ENCODE measurements at regions not wholly inside any gene's neighbourhood (a gene's known extent, or its start where the extent isn't known, plus 50 kb on each side); places are given as distances from the start of the nearest gene placed in this dataset.

DNA sequence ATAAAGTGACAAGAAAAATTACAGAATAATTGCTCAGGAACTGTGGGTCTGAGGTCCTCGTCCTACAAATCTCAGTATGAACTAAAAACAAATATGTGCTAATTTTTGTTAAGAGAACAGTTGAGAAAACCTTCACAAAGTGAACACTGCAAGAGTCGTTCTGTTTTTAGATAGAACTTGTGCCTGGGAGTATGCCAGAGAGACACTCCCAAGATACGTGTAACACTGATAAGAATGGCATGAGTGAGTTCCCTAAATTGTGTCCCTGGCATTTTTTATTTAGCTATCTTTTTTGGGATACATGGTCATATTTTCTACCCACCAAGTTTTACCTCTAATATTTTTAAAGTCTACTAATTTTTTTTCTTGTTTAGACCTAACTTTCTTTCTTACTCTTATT is 860.0 kb upstream of the NR2F2 start:
- TF ChIP-seq, protein P1, sequence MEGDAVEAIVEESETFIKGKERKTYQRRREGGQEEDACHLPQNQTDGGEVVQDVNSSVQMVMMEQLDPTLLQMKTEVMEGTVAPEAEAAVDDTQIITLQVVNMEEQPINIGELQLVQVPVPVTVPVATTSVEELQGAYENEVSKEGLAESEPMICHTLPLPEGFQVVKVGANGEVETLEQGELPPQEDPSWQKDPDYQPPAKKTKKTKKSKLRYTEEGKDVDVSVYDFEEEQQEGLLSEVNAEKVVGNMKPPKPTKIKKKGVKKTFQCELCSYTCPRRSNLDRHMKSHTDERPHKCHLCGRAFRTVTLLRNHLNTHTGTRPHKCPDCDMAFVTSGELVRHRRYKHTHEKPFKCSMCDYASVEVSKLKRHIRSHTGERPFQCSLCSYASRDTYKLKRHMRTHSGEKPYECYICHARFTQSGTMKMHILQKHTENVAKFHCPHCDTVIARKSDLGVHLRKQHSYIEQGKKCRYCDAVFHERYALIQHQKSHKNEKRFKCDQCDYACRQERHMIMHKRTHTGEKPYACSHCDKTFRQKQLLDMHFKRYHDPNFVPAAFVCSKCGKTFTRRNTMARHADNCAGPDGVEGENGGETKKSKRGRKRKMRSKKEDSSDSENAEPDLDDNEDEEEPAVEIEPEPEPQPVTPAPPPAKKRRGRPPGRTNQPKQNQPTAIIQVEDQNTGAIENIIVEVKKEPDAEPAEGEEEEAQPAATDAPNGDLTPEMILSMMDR (IDR thresholded peaks at IDR 0.05; ENCODE audit: low read depth, low read length): no peak
- no peak for TF ChIP-seq EZH2phosphoT487 (IDR thresholded peaks at IDR 0.05; ENCODE audit: low read depth)
- Histone ChIP-seq H3K36me3 (replicated peaks; ENCODE audit: low read depth, low read length) (no peaks in the 10 kb centered on the region), H3K9ac (ENCODE audit: low read length) (no peak overlapping the region), H3K27ac (ENCODE audit: low read length) (no peak overlapping the region), H4K20me1 (ENCODE audit: insufficient read depth, low read length) (no peaks in the 10 kb centered on the region), H2AFZ (ENCODE audit: low read depth, low read length) (no peak overlapping the region), H3K79me2 (ENCODE audit: low read length) (no peaks in the 10 kb centered on the region), H3K4me3 (ENCODE audit: low read length) (no peak overlapping the region), H3K4me1 (ENCODE audit: low read length) (no peaks in the 10 kb centered on the region), H3K9me3 (ENCODE audit: insufficient read depth, low read length) (no peaks in the 10 kb centered on the region), H3K27me3 (ENCODE audit: low read depth, low read length) (no peaks in the 10 kb centered on the region), H3K4me2 (ENCODE audit: low read length) (no peak overlapping the region)

DNA sequence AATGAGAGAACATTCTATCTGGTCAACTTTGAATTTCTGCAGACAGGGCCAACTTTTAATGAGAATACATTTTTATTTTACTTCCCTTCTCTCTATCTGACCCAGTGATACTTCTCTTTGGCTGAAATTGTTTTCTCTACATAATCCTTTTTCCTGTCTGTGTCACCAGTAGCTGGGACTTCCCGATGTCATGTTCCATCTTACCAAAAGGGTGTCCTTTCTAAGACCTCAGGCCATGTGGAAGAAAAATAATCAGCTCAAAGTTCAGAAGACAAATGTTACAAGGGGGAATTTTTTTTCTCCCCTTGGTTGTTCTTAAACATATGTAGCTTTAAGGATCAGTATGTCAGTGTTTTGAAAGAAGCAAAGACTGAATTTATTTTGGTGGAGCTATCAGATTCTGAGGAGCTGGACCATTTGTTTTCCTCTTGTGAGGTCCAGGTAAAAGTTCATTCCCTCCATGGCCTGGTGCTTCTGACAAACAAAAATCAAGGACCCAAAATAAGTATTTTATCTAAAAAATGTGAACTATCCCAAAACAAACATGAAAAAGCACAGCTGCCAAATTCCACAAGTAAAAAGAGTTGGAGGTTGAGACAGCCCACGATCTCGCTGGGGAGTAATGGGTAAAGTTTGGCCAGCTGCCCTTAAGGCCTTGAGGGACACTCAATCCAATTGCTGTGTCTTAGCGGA is 859.4 kb upstream of the NR2F2 start:
- no peaks in the 10 kb centered on the region for H3K9me3 ChIP-seq (ENCODE audit: insufficient read depth, low read length)
- TF ChIP-seq EZH2phosphoT487 (IDR thresholded peaks at IDR 0.05; ENCODE audit: low read depth): no peak
- TF ChIP-seq, protein P1 (IDR thresholded peaks at IDR 0.05; ENCODE audit: low read depth, low read length): no peak
- no peak overlapping the region for H3K4me3 ChIP-seq (ENCODE audit: low read length)
- no peaks in the 10 kb centered on the region for H4K20me1 ChIP-seq (ENCODE audit: insufficient read depth, low read length)
- no peaks in the 10 kb centered on the region for H3K79me2 ChIP-seq (ENCODE audit: low read length)
- H3K4me2 ChIP-seq (ENCODE audit: low read length): no peak overlapping the region
- no peak overlapping the region for H2AFZ ChIP-seq (ENCODE audit: low read depth, low read length)
- no peak overlapping the region for H3K9ac ChIP-seq (ENCODE audit: low read length)
- H3K27ac ChIP-seq (ENCODE audit: low read length): no peak overlapping the region
- H3K27me3 ChIP-seq (ENCODE audit: low read depth, low read length): no peaks in the 10 kb centered on the region
- no peaks in the 10 kb centered on the region for H3K36me3 ChIP-seq (replicated peaks; ENCODE audit: low read depth, low read length)
- H3K4me1 ChIP-seq (ENCODE audit: low read length): no peaks in the 10 kb centered on the region

DNA sequence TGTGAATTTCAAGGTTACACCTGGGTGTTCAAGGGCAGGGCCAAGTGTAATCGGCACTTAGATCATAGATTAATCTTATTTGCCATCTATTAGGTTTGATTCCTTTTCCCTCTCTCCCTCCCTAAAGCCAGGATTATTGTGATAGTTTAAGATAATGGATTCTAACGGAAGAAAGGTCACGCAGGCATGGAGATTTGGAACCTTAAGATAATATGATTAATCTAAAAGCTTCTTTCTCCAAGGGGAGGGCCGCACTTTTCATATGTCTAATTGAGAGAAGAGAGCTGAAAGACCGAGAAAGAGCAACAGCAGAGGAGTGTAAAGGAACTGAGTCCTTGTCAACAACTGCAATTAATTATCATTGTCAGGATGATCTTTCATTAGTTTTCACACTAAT is 858.8 kb upstream of the NR2F2 start:
- TF ChIP-seq, protein P1 (IDR thresholded peaks at IDR 0.05; ENCODE audit: low read depth, low read length): no peak
- no peak for TF ChIP-seq EZH2phosphoT487 (IDR thresholded peaks at IDR 0.05; ENCODE audit: low read depth)
- no peaks in the 10 kb centered on the region for H3K79me2 ChIP-seq (ENCODE audit: low read length)
- H4K20me1 ChIP-seq (ENCODE audit: insufficient read depth, low read length): no peaks in the 10 kb centered on the region
- no peaks in the 10 kb centered on the region for H3K27me3 ChIP-seq (ENCODE audit: low read depth, low read length)
- no peaks in the 10 kb centered on the region for H3K4me1 ChIP-seq (ENCODE audit: low read length)
- H3K4me3 ChIP-seq (ENCODE audit: low read length): no peak overlapping the region
- H3K9me3 ChIP-seq (ENCODE audit: insufficient read depth, low read length): no peaks in the 10 kb centered on the region
- no peaks in the 10 kb centered on the region for H3K36me3 ChIP-seq (replicated peaks; ENCODE audit: low read depth, low read length)
- no peak overlapping the region for H3K4me2 ChIP-seq (ENCODE audit: low read length)
- no peak overlapping the region for H3K27ac ChIP-seq (ENCODE audit: low read length)
- no peak overlapping the region for H3K9ac ChIP-seq (ENCODE audit: low read length)
- no peak overlapping the region for H2AFZ ChIP-seq (ENCODE audit: low read depth, low read length)

DNA sequence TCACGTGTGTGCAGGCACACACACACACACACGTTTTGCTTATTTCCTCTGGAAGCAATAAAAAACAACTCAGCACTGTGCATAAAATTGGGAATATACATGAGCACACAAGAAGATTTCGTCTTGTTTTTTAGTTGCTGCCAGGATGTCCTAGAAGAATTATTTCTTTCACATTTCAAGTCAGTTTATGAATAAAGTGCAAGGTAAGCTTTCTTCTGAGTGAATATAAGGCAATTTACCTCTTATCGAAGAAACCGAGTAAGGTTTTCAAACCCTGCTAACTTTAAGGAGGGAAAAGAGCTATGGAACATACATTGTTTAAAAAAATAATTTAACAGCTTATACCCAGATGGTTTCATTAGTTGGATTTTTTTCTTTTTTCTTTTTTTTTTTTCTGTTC is 855.4 kb upstream of the NR2F2 start:
- no peaks in the 10 kb centered on the region for H4K20me1 ChIP-seq (ENCODE audit: insufficient read depth, low read length)
- no peaks in the 10 kb centered on the region for H3K36me3 ChIP-seq (replicated peaks; ENCODE audit: low read depth, low read length)
- H3K79me2 ChIP-seq (ENCODE audit: low read length): no peaks in the 10 kb centered on the region
- H3K27me3 ChIP-seq (ENCODE audit: low read depth, low read length): no peaks in the 10 kb centered on the region
- no peak overlapping the region for H3K27ac ChIP-seq (ENCODE audit: low read length)
- TF ChIP-seq, protein P1 (IDR thresholded peaks at IDR 0.05; ENCODE audit: low read depth, low read length): no peak
- no peak for TF ChIP-seq EZH2phosphoT487 (IDR thresholded peaks at IDR 0.05; ENCODE audit: low read depth)
- H3K4me2 ChIP-seq (ENCODE audit: low read length): no peak overlapping the region
- no peaks in the 10 kb centered on the region for H3K9me3 ChIP-seq (ENCODE audit: insufficient read depth, low read length)
- H2AFZ ChIP-seq (ENCODE audit: low read depth, low read length): no peak overlapping the region
- H3K4me3 ChIP-seq (ENCODE audit: low read length): no peak overlapping the region
- no peaks in the 10 kb centered on the region for H3K4me1 ChIP-seq (ENCODE audit: low read length)
- H3K9ac ChIP-seq (ENCODE audit: low read length): no peak overlapping the region

All from OCI-LY3 (cell line).